Astrocyte of the cerebellum (primary cell): ENCODE measurements at regions not wholly inside any gene's neighbourhood (a gene's known extent, or its start where the extent isn't known, plus 50 kb on each side); places are given as distances from the start of the nearest gene placed in this dataset.

Source experiments
- DNase-seq: peaks from one replicate; pipeline ENCODE4 v3.0.0-alpha.2; 2011; ENCODE audit warnings: low read depth
- H3K4me3 ChIP-seq: 2 replicates; pipeline ENCODE4 v1.5.1; 2011; ENCODE audit warnings: mild to moderate bottlenecking, low read depth, low read length, moderate library complexity
- in situ Hi-C: cut with HindIII; loops from 2 replicates; pipeline ENCODE4 v1.10.0; 2017; ENCODE audit warnings: low sequenced_read_pairs
- TF ChIP-seq, protein P1 (sequence below): IDR thresholded peaks from 2 replicates; pipeline ENCODE4 v1.5.1; 2012; ENCODE audit warnings: low read length, low read depth, moderate library complexity, mild to moderate bottlenecking; ENCODE audit errors: missing control alignments

DNA sequence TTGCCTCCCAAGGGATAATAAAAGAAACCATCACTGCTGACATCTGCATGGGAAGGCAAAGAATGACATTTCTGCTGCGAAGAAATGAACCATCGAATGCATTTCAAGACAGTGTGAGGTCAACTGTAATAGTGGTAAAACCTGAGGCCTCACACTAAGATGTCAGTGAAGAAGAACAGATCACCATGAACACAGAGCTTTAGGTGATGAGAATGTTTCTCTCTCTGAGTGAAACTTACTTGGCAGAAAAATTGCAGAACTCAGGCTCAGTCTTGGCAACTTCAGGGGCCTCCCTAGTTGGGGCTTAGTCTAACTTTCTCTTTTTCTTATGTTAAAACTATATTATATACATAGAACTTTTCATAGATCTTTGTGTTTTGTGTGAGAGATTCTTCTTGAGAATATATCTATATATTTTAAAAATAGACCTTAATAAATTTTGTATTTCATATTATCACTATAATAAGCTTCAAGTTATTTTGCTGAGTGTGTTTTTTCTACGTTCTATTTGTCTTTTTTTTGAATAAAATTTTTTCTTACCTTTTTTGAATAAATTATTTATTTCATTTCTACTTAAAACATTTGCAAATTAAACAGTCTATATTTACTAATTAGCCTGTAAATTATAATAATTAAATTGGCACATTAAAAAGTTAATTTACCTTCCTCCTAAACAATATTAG is 427.5 kb upstream of the TRIB2 start:
- TF ChIP-seq, protein P1, sequence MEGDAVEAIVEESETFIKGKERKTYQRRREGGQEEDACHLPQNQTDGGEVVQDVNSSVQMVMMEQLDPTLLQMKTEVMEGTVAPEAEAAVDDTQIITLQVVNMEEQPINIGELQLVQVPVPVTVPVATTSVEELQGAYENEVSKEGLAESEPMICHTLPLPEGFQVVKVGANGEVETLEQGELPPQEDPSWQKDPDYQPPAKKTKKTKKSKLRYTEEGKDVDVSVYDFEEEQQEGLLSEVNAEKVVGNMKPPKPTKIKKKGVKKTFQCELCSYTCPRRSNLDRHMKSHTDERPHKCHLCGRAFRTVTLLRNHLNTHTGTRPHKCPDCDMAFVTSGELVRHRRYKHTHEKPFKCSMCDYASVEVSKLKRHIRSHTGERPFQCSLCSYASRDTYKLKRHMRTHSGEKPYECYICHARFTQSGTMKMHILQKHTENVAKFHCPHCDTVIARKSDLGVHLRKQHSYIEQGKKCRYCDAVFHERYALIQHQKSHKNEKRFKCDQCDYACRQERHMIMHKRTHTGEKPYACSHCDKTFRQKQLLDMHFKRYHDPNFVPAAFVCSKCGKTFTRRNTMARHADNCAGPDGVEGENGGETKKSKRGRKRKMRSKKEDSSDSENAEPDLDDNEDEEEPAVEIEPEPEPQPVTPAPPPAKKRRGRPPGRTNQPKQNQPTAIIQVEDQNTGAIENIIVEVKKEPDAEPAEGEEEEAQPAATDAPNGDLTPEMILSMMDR = no peak
- H3K4me3 ChIP-seq = no peak overlapping the region
- in situ Hi-C loops = no loop called here
- DNase-seq = no peak

DNA sequence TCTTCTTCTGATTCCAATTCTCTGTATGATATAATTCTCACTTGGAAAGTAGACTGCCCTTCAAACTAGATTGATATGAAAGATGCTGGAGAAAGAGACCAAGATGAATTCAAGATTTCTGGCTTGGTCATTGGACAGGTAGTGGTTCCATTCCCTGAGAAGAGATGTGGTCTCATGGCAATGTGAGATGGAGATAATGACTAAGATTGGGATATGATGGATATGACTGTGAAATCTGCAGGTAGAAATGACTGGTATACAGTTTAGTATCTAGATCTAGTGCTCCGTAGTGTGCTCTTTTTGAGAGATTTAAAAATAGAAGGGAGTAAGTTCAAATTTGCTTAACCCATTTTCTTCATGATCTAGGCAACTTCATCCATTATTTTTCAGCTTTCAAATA is 425.4 kb upstream of the TRIB2 start:
- in situ Hi-C loops = no loop called here
- no peak for DNase-seq

DNA sequence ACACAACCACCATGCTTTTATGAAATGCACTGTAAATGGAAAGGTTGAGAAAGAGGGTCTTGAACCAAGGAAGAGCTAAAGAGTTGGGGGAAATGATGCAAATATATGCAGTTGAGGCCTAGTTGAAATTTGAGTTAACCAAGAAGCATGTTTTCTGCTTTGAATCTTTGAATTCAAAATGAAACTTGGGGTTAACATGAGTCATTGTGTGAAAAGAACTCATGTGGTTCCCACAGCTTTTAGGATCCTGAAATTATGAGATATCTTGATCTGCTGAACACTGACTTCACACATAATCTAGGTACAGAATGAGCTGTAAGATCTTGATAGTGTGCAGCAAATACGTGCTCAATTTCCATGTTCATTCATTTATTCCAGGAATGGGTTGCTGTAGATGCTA is 422.9 kb upstream of the TRIB2 start:
- no peak overlapping the region for H3K4me3 ChIP-seq
- DNase-seq = peak; percentile 34
- TF ChIP-seq, protein P1 = no peak
- in situ Hi-C loops = no loop called here

More for the DNA sequence above, 425.4 kb upstream of the TRIB2 start:
- TF ChIP-seq, protein P1 = no peak
- H3K4me3 ChIP-seq = no peak overlapping the region

DNA sequence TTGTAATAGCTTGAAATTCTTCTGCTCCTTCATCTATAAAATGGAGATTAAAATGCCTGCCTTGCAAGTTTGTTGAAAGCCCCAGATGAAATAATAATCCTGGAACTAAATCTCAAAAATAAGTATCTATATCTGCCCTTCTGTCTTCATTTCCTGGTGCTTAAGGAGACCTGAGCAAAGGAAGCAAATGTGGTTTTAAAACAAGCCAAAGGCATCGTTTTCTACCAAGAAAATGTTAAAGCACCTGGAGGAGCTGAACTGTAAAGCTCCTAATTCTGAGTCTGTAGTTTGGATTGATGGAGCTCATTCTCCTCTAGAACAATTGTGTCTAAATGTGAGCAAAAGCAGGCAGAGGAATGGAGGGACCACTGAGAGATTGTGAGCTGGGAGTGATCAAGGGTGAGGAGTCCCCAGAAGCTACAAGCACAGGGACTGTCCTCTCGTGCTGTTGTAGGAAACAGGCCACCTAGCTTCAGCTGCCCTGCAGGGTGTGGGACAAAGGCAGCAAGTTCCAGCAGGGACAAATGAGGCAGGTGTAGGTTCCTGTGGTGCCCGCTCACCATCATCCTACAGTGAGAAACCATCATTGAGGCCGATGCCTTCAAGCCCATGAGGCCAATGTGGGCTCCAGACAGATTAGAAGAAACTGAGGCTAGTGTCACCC is 420.7 kb upstream of the TRIB2 start:
- TF ChIP-seq, protein P1 = no peak
- DNase-seq = no peak
- H3K4me3 ChIP-seq = no peak overlapping the region
- in situ Hi-C loops = no loop called here

DNA sequence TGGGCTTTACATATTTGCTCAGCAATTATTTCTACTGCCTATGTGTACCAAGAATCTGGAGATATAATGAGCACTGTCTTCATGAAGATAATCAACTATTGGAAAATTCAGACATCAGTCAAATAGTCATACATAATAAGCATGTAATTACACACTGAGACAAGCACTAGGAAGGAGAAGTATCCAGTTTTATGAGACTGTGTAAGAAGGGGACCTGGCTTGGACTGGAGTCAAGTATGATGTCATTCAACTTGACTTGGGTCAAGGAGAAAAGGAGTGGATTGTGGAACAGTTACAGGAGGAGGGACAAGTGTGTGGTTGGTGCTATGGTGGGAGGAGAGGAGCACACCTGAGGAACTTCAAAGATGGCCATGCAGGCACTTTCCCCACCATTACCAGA is 419.8 kb upstream of the TRIB2 start:
- H3K4me3 ChIP-seq = no peak overlapping the region
- in situ Hi-C loops = no loop called here
- DNase-seq = no peak
- TF ChIP-seq, protein P1 = no peak

DNA sequence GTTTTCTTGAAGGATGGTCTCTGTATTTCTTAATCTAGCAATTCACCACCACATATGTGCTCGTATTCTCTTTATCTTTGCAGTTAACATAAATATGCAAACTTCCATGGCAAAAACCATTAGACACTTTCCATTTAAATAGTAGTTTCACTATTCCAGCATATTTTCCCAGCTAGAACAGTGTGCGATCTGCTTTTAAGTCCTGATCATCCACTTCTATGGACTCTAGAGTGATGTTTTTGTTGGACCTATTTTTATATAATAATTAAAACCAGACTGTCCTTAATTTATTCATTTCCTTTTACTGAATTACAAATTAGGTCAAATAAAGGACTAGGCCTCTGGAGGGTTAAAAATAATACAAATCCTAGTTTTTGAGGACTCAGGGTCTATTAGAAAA is 418.4 kb upstream of the TRIB2 start:
- no peak for DNase-seq
- in situ Hi-C loops = no loop called here
- TF ChIP-seq, protein P1 = no peak

More for the DNA sequence above, 418.4 kb upstream of the TRIB2 start:
- no peak overlapping the region for H3K4me3 ChIP-seq
